GM06990 (cell line): ENCODE measurements at regions not wholly inside any gene's neighbourhood (a gene's known extent, or its start where the extent isn't known, plus 50 kb on each side); places are given as distances from the start of the nearest gene placed in this dataset.
"Not testable (repeated sequence)": the region's sequence is repeated elsewhere in the genome, so short reads cannot be mapped to it uniquely, and the experiment has no call there.

Experiments used
- DNase-seq: peaks from one replicate; pipeline ENCODE4 v3.0.0-alpha.2; 2011; ENCODE audit not compliant: insufficient read length; ENCODE audit errors: extremely low read depth
- H3K27me3 ChIP-seq: replicated peaks from 2 replicates; pipeline ENCODE4 v1.6.0; 2011; ENCODE audit warnings: low read length; ENCODE audit not compliant: control insufficient read depth, insufficient read depth
- H3K36me3 ChIP-seq: 2 replicates; pipeline ENCODE4 v1.5.1; 2011; ENCODE audit warnings: low read length; ENCODE audit not compliant: control insufficient read depth, insufficient read depth
- H3K4me3 ChIP-seq: replicated peaks from 2 replicates; pipeline ENCODE4 v1.5.1; 2011; ENCODE audit warnings: low read depth, mild to moderate bottlenecking, control low read depth, low read length
- TF ChIP-seq, protein P1 (sequence below): IDR thresholded peaks from 2 replicates; pipeline ENCODE4 v1.5.1; 2011; ENCODE audit warnings: low read length, control low read depth, mild to moderate bottlenecking, inconsistent platforms; ENCODE audit not compliant: insufficient read depth, poor library complexity, severe bottlenecking

DNA sequence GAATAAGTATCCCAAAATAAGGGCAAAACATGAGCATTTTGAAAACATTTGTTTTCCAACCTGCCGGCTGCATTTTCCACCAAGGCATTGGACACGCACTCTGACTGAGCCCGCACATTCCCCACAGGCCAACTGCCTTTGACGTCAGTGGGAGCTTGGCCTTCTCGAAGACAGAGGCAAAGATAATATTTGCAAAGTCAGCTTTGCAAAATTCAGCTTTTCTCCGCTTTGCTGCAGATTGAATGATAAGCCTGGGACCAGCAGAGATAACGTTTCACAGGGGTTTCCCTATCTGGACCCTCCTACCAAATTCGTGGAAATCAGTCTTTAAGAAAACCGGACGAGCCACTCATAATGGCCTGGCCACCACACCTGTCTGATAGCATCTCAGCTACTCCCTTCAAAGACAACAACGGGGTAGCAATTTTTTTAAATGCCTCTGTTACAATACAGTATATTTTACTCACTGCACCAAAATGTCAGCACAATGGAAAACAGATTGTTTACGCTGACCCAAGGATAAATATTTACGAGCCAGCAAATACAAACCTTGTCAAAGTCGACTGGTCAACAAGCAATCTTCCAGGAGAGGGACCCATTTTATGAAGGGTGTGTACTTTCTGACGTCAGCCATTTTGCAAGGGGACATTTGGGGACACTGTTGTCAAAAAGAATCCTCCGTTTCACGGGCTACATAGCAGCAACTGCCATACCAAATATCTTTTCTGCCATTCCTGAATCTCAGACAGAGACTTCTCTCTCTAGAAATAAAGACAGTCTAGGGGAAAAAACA, 100.5 kb downstream of the TFAP2A start:
- no peak for DNase-seq
- H3K36me3 ChIP-seq: no peaks in the 10 kb centered on the region
- no peaks in the 10 kb centered on the region for H3K27me3 ChIP-seq
- no peak overlapping the region for H3K4me3 ChIP-seq
- TF ChIP-seq, protein P1, sequence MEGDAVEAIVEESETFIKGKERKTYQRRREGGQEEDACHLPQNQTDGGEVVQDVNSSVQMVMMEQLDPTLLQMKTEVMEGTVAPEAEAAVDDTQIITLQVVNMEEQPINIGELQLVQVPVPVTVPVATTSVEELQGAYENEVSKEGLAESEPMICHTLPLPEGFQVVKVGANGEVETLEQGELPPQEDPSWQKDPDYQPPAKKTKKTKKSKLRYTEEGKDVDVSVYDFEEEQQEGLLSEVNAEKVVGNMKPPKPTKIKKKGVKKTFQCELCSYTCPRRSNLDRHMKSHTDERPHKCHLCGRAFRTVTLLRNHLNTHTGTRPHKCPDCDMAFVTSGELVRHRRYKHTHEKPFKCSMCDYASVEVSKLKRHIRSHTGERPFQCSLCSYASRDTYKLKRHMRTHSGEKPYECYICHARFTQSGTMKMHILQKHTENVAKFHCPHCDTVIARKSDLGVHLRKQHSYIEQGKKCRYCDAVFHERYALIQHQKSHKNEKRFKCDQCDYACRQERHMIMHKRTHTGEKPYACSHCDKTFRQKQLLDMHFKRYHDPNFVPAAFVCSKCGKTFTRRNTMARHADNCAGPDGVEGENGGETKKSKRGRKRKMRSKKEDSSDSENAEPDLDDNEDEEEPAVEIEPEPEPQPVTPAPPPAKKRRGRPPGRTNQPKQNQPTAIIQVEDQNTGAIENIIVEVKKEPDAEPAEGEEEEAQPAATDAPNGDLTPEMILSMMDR: no peak

DNA sequence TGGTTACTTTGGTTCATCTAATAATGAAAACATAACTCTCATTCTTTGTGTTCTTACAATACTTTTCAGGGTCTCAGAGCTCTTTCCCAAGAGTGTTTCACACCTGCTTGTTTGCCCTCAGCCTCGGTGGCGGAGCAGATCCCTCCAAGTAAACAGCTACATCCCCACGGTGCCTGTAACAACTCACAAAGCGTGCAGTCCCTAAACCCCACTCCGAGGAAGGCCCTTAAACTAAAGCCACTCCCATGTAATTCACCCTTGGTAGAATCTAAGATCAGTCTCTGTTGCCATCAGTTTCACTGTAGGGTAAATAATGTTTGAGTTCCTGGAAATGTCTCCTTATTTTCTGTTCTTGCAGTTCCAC, 101.1 kb downstream of the TFAP2A start:
- TF ChIP-seq, protein P1: no peak
- no peaks in the 10 kb centered on the region for H3K36me3 ChIP-seq
- H3K27me3 ChIP-seq: no peaks in the 10 kb centered on the region
- no peak overlapping the region for H3K4me3 ChIP-seq
- no peak for DNase-seq

DNA sequence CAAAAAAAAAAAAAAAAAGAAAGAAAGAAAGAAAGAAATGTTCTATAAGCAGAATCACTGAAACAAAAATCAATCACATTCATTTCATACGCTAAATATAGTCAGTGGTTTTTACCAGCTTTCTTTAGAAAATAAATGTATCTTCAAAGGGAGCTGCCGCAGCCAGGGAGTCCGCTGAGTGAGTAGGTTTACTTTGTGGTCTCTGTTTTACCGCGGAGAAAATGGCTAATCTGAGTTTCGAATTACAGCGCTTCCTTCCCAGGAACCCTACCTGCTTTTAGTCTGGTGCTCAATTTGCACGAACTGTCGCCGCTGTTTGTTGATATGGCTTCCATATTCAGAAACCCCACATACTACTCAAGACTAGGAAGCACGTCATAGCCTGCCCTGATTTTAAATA, 102.4 kb downstream of the TFAP2A start:
- Histone ChIP-seq H3K4me3 (no peak overlapping the region), H3K36me3 (no peaks in the 10 kb centered on the region), H3K27me3 (no peaks in the 10 kb centered on the region)
- TF ChIP-seq, protein P1: no peak
- no peak for DNase-seq

DNA sequence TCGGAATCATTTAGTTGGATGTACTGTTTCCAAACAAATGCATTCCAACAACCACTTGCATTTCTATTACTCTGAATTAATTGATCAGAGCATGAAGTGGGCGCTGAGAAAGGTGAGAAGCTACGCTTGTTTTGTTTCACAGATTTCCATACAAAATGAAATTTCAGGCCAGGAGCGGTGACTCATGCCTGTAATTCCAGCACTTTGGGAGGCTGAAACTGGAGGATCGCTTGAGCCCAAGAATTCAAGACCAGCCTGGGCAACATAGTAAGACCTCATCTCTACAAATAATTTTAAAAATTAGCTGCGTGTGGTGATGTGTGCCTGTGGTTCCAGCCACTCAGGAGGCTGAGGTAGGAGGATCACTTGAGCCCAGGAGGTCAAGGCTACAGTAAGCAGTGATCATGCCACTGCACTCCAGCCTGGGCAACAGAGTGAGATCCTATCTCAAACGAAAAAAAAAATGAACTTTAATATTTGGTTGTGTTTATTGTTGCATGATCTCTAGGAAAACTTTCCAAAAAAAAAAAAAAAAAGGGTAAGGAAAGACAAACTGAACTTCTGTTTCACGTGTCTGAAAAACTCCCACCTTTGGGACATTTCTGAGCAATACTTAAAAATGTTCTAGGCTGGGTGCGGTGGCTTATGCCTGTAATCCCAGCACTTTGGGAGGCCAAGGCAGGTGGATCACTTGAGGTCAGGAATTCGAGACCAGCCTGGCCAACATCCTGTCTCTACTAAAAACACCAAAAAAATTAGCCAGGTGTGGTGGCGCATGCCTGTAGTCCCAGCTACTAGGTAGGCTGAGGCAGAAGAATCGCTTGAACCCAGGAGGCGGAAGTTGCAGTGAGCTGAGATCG, 103.1 kb downstream of the TFAP2A start:
- H3K27me3 ChIP-seq, H3K36me3 ChIP-seq, DNase-seq, H3K4me3 ChIP-seq: not testable (repeated sequence)

DNA sequence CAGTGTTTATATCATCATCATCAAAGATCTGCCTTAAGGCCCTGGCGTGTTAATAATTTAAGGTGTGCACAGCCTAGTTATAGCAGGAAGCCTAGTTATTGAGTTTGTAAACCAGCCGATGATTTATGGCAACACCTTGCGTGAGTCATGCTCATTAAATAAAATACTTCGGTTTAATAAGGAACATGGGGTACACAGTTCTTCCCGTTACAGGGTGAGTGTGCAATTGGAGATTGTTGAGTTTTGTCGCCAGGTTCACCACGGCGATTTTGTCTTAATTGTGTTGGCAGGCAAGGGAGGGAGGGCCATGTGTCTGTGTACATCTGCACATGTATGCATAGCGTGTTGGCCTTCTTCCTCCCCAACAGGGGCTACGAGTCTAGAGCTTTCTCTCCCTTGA, 104.0 kb downstream of the TFAP2A start:
- DNase-seq: no peak
- Histone ChIP-seq H3K4me3 (no peak overlapping the region), H3K36me3 (no peaks in the 10 kb centered on the region), H3K27me3 (no peaks in the 10 kb centered on the region)
- TF ChIP-seq, protein P1: no peak

DNA sequence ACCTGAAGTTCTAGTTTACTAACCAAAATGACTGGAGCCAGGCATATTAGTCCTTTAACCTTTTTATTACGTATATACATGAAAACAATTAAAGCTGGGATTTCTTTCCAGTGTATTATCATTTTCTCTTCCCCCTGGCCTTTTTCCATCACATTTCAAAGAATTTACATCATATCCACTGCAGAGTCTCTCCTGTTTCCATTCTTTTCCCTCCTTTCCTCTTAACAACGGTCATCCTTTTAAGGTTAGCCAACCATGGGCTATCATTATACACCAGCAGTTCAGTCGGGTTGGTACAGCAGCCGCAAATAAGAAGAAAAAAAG, 104.6 kb downstream of the TFAP2A start:
- H3K27me3 ChIP-seq: no peaks in the 10 kb centered on the region
- no peaks in the 10 kb centered on the region for H3K36me3 ChIP-seq
- H3K4me3 ChIP-seq: no peak overlapping the region
- TF ChIP-seq, protein P1: no peak
- DNase-seq: no peak
